Endodermal cell (in vitro differentiated cells): ENCODE measurements at regions not wholly inside any gene's neighbourhood (a gene's known extent, or its start where the extent isn't known, plus 50 kb on each side); places are given as distances from the start of the nearest gene placed in this dataset.

Experiments used
- DNase-seq: peaks from one replicate; pipeline ENCODE4 v3.0.0-alpha.2; 2017
- H3K27ac ChIP-seq: 2 replicates; pipeline ENCODE4 v1.5.1; 2013; ENCODE audit warnings: mild to moderate bottlenecking, low read depth, low read length, moderate library complexity
- H3K27me3 ChIP-seq: 2 replicates; pipeline ENCODE4 v1.6.1; 2013; ENCODE audit warnings: mild to moderate bottlenecking, low read length, moderate library complexity; ENCODE audit not compliant: insufficient read depth, control insufficient read depth, poor library complexity, severe bottlenecking
- H3K36me3 ChIP-seq: 2 replicates; pipeline ENCODE4 v1.7.0; 2013; ENCODE audit warnings: mild to moderate bottlenecking, low read length, moderate library complexity; ENCODE audit not compliant: control insufficient read depth, insufficient read depth
- H3K4me1 ChIP-seq: one replicate; pipeline ENCODE4 v1.7.0; 2013; ENCODE audit warnings: low read length; ENCODE audit not compliant: control insufficient read depth, insufficient read depth
- H3K4me3 ChIP-seq: 2 replicates; pipeline ENCODE4 v1.5.1; 2013; ENCODE audit warnings: mild to moderate bottlenecking, low read length, moderate library complexity
- H3K9ac ChIP-seq: 2 replicates; pipeline ENCODE4 v1.6.1; 2013; ENCODE audit warnings: mild to moderate bottlenecking, low read length, moderate library complexity; ENCODE audit not compliant: poor library complexity, severe bottlenecking; ENCODE audit errors: extremely low read depth
- H3K9me3 ChIP-seq: 2 replicates; pipeline ENCODE4 v1.6.1; 2013; ENCODE audit warnings: mild to moderate bottlenecking, low read length, moderate library complexity; ENCODE audit not compliant: control insufficient read depth
- H3K27ac Mint-ChIP-seq: 2 replicates; pipeline ENCODE4 v1.8.0; 2020; ENCODE audit warnings: mixed read lengths
- H3K27me3 Mint-ChIP-seq: 2 replicates; pipeline ENCODE4 v1.8.0; 2021; ENCODE audit warnings: mild to moderate bottlenecking, mixed read lengths; ENCODE audit not compliant: insufficient read depth
- H3K36me3 Mint-ChIP-seq: 2 replicates; pipeline ENCODE4 v1.8.0; 2020; ENCODE audit warnings: low read depth, mixed read lengths
- H3K4me1 Mint-ChIP-seq: 2 replicates; pipeline ENCODE4 v1.8.0; 2020; ENCODE audit warnings: mixed read lengths
- H3K4me3 Mint-ChIP-seq: 2 replicates; pipeline ENCODE4 v1.8.0; 2020; ENCODE audit warnings: mild to moderate bottlenecking, moderate library complexity, mixed read lengths
- H3K9me3 Mint-ChIP-seq: 2 replicates; pipeline ENCODE4 v1.8.0; 2020; ENCODE audit warnings: mild to moderate bottlenecking, mixed read lengths
- WGBS, 2 experiments: methylation state at CpG; one replicate each; pipeline versions ENCODE4 v1.1.5 to v1.1.7; 2013; ENCODE audit warnings: missing lambda C conversion rate in 2 of 2, mixed read lengths in 1 of 2; ENCODE audit not compliant: insufficient coverage in 1 of 2, insufficient read length in 1 of 2; 5-methylcytosine and 5-hydroxymethylcytosine counted together
- TF ChIP-seq, protein P1 (sequence below): fragments of 200-600 bp; sonication (generic); conservative IDR thresholded peaks from 2 replicates; pipeline ENCODE4 v1.5.0; 2021; ENCODE audit warnings: antibody characterized with exemption, mild to moderate bottlenecking

GRCh38 chr10:69745698-69746097, 56.0 kb upstream of the COL13A1 start:
- no peak for DNase-seq
- WGBS, 2 experiments, result 77 to 87% methylated on average over 2 of the region's 2 CpGs
- Histone ChIP-seq H3K9ac (no peak overlapping the region), H3K9me3 (no peaks in the 10 kb centered on the region), H3K36me3 (no peaks in the 10 kb centered on the region), H3K4me3 (no peak overlapping the region), H3K27ac (no peak overlapping the region), H3K4me1 (no peaks in the 10 kb centered on the region), H3K27me3 (no peaks in the 10 kb centered on the region)
- Mint-ChIP-seq H3K27me3 (peaks cover 14% of the 10 kb centered on the region), H3K4me1 (peaks cover 8% of the 10 kb centered on the region), H3K27ac (no peak overlapping the region), H3K4me3 (no peak overlapping the region), H3K36me3 (no peaks in the 10 kb centered on the region), H3K9me3 (no peaks in the 10 kb centered on the region)
- TF ChIP-seq, protein P1, sequence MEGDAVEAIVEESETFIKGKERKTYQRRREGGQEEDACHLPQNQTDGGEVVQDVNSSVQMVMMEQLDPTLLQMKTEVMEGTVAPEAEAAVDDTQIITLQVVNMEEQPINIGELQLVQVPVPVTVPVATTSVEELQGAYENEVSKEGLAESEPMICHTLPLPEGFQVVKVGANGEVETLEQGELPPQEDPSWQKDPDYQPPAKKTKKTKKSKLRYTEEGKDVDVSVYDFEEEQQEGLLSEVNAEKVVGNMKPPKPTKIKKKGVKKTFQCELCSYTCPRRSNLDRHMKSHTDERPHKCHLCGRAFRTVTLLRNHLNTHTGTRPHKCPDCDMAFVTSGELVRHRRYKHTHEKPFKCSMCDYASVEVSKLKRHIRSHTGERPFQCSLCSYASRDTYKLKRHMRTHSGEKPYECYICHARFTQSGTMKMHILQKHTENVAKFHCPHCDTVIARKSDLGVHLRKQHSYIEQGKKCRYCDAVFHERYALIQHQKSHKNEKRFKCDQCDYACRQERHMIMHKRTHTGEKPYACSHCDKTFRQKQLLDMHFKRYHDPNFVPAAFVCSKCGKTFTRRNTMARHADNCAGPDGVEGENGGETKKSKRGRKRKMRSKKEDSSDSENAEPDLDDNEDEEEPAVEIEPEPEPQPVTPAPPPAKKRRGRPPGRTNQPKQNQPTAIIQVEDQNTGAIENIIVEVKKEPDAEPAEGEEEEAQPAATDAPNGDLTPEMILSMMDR, result no peak

DNA sequence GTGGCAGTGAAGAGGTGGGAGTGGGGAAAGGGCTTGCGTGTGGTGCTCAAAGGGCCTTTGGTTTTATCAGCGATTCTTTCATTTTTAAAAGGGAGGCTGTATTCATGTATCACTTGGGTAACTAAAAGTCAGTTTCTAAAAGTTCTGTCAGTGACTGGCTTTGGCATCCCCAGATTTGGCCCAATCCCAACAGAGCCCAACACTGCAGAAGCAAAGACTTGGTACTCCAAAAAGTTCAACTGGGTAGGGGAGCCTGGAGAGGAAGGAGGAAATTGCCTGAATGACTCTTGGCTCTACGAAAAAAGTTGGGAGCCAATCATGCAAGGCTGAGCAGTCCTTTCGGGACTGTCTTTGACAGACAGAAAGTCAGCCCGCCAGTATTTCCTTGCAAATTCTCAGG, 54.5 kb upstream of the COL13A1 start:
- Mint-ChIP-seq H3K4me1 (peaks cover 8% of the 10 kb centered on the region), H3K27ac (no peak overlapping the region), H3K4me3 (no peak overlapping the region), H3K36me3 (no peaks in the 10 kb centered on the region), H3K9me3 (no peaks in the 10 kb centered on the region), H3K27me3 (peaks cover 23% of the 10 kb centered on the region)
- no peaks in the 10 kb centered on the region for H3K9me3 ChIP-seq
- H3K27ac ChIP-seq, result no peak overlapping the region
- WGBS, 2 experiments, result 87 to 89% methylated on average over 5 of the region's 5 CpGs
- TF ChIP-seq, protein P1, result no peak
- H3K9ac ChIP-seq, result no peak overlapping the region
- no peak overlapping the region for H3K4me3 ChIP-seq
- H3K36me3 ChIP-seq, result no peaks in the 10 kb centered on the region
- H3K4me1 ChIP-seq, result no peaks in the 10 kb centered on the region
- DNase-seq, result no peak
- no peaks in the 10 kb centered on the region for H3K27me3 ChIP-seq

GRCh38 chr10:69748621-69749020, 53.1 kb upstream of the COL13A1 start:
- no peaks in the 10 kb centered on the region for H3K36me3 Mint-ChIP-seq
- H3K27ac Mint-ChIP-seq, result no peak overlapping the region
- Histone ChIP-seq H3K27ac (no peak overlapping the region), H3K9ac (no peak overlapping the region), H3K4me3 (no peak overlapping the region), H3K9me3 (no peaks in the 10 kb centered on the region), H3K27me3 (no peaks in the 10 kb centered on the region), H3K4me1 (no peaks in the 10 kb centered on the region), H3K36me3 (no peaks in the 10 kb centered on the region)
- DNase-seq, result no peak
- H3K27me3 Mint-ChIP-seq, result peaks cover 35% of the 10 kb centered on the region
- TF ChIP-seq, protein P1, result no peak
- no peaks in the 10 kb centered on the region for H3K9me3 Mint-ChIP-seq
- no peak overlapping the region for H3K4me3 Mint-ChIP-seq
- WGBS, 2 experiments, result 97 to 100% methylated on average over 1 of the region's 1 CpG
- peaks cover 8% of the 10 kb centered on the region for H3K4me1 Mint-ChIP-seq
